Brain pericyte (primary cell): ENCODE measurements at regions not wholly inside any gene's neighbourhood (a gene's known extent, or its start where the extent isn't known, plus 50 kb on each side); places are given as distances from the start of the nearest gene placed in this dataset.
A peak's percentile ranks its signal among the peaks of the same experiment; 100 is the strongest.

ENCODE experiments used
- DNase-seq: peaks from one replicate; pipeline ENCODE4 v3.0.0-alpha.2; 2012; ENCODE audit warnings: low read depth, low spot score

DNA sequence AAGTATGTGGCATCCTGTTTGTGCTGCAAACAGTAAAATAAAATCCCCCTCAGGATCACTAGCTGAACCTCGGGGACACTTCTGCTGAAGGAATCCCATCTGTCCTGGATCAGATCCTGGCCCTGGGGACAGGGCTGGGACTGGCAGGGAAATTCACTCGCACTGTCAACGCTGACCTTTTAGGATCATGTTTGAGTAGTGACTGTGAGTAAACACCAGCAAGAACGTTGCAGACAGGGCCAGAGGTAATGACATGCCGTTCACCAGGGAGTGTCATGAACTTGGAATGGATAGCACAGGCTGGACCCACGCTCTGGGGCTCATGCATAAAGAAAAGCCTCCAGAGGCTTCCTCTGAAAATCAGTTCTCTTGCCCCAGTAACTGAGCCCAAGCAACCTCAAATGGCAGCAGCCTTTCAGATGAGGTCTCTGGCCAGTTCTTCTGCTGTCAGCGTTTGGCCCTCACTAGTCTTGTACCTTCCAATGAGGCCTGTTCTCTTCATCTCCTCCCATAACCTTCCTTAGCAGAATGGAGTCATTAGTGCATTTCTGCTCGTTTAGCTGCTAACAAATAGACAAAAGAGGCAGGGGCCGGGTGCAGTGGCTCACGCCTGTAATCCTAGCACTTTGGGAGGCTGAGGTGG lies 51.0 kb upstream of the BARX2 start:
- DNase-seq: no peak

- DNase-seq: peak; percentile 34
These were observed 51.6 kb upstream of the BARX2 start for GRCh38 chr11:129323896-129324502.

GRCh38 chr11:129322941-129323340 lies 52.7 kb upstream of the BARX2 start:
- DNase-seq: no peak

- no peak for DNase-seq
These were observed 54.6 kb upstream of the BARX2 start for GRCh38 chr11:129321076-129321475.

DNA sequence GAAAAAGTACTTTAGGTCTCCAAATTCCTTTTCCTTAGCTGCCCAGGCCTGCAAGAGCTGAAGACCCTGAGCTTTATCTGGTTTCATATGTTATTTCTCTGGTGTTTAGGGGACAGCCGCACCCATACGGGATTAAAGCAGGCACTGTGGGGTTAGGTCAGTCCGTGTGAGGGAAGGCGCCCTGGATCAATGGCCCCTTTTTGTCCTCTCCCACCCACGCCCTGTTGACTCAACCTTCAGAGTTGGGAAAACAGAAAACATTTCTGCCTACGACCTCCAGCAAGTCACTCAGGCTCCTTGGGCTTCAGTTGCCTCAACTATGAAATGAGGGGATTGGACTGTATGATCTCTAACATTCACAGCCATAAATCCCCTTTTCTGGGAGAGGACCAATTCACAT lies 55.2 kb upstream of the BARX2 start:
- no peak for DNase-seq

DNA sequence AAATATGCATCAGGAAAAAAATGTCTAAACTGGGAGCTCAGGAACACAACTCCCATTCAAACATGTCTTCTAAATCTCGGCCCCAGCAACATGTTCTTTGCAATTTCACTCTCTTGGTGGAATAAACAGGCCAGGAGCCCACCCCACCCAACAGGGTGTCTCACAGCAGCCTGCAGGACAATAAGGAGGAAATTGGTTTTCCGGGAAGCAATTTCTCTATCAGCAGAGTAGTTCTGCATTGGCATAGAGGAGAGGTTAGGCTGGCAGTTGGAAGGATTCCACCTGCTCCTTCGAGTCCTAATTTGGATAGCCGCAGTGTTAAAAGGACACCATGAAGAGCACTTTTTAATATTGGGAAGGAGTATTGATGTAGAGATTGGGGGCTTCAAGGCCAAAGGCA lies 55.9 kb upstream of the BARX2 start:
- DNase-seq: no peak

DNA sequence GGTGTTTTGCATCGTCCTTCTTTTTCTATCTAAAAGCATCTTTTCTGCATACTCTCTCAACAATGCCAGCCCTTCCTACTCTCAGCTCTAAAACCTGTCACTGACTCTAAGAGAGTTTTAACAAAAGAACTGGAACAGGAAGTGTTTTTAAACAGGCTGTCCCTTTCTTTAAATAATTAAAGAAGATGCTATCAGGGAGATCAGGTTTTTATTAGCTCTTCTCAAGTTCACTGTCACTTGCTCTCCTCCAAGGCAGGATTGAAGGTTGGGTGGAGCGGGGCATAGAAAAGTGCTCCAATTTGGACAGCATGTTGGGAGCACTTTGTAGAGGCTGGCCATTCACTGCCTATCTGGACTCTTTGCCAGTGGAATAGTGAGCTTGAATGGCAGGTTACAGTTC lies 56.4 kb upstream of the BARX2 start:
- DNase-seq: no peak

- no peak for DNase-seq
These were observed 58.1 kb upstream of the BARX2 start for GRCh38 chr11:129317571-129317970.

GRCh38 chr11:129316781-129317180 lies 58.9 kb upstream of the BARX2 start:
- DNase-seq: no peak

DNA sequence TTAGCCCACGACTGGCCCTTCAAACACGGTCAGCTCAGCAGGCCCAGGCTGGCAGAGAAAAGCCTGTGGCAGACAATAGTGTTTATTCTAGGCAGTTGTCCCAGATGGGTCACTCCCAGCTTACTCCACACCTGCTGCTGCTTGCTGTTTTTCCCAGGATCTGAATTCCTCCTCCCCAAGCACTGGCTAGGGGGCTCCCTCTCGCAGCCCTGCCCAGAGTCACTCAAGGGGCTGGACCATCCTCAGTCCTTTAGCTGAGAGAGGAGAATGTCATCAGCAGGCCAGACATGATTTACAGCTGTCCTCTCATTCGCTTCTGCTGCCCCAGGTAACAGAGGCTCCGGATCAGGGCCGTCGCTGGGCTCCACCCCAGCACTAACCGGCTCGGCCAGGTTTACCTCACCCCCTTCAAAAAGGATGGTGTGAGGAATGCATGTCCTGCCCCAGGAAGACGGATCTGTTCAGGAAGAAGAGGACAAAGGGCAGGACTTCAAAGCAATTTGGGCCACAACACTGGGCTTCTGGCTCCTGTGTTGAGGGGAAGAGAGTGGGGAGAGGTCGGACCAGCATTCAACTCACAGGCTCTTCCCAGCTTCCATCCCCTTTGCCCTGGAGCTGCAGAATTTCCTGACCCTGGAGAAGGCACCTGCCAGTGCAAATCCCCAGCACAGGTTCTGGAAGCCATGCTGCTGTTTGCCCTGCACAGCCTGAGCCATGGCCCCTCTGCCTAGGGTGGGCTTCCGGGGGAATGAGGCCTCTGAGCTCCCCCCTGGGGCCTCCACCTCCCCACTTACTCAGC lies 59.7 kb upstream of the BARX2 start:
- DNase-seq: no peak

- no peak for DNase-seq
These were observed 61.3 kb upstream of the BARX2 start for GRCh38 chr11:129314371-129314770.

- DNase-seq: no peak
These were observed 61.9 kb upstream of the BARX2 start for GRCh38 chr11:129313541-129314297.

- no peak for DNase-seq
These were observed 62.7 kb upstream of the BARX2 start for GRCh38 chr11:129312730-129313503.

DNA sequence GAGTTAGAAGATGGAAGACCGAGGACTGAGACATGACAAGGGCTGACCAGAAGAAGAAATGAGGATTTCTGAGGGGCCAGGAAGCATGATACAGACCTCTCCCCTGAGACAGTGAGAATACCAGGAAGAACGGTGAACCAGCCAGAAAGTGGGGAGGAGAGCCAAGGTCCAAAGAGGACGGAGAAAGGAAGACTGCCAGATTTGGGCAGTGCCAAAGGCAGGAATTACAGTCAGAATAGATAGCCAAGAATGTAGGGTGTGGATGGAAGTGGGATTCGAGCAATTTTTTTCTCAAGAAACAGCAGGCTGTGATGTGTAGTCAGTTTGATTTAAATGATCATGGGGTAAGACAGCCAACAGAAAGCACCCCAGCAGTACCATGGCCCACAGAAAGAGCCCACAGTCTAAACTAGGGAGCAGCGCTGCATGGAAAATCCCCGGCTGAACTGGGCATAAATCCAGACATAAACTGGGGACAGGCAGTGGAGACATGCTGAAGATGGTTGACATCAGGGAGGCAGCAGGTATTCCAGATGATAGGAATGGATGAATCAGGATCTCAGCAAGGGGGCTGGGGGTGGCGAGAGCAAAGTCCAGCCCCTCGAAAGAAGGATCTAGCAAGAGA lies 67.3 kb upstream of the BARX2 start:
- DNase-seq: no peak

DNA sequence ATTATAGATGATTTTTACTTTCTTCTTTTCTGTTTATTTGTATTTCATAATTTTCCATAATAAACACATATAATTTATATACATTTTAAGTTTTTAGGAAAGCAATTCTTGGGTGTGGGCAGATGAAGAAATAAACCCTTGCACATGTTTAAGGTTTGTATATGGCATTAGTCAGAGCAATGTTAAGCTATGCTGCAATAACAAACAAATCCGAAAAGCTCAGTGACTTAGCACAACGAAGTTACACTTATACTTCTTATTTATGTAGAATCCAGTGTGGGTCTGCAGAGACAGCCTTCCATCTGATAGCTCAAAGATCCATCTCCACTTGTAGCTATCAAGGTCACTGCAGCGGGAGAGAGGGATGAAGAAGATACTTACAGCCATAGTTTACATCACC lies 68.5 kb upstream of the BARX2 start:
- DNase-seq: no peak

GRCh38 chr11:129302386-129303101 lies 73.1 kb upstream of the BARX2 start:
- no peak for DNase-seq

DNA sequence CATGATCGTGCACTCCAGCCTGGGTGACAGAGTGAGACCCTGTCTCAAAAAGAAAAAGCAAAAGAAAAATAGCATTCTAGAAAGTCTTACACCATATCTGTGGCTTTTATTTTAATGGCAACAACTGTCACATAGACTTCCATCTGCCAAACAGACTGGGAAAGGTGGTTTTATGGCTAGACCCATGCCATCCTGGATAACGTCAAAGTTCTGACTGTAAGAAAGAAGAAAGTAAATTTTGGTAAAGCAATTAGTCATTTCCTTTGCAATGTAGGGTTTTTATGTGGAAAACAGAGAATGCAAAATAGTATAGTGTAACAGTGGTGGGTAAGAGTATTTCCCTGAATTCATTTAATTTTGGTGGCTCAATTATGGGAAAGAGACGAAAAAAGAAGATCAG lies 75.5 kb upstream of the BARX2 start:
- DNase-seq: no peak

DNA sequence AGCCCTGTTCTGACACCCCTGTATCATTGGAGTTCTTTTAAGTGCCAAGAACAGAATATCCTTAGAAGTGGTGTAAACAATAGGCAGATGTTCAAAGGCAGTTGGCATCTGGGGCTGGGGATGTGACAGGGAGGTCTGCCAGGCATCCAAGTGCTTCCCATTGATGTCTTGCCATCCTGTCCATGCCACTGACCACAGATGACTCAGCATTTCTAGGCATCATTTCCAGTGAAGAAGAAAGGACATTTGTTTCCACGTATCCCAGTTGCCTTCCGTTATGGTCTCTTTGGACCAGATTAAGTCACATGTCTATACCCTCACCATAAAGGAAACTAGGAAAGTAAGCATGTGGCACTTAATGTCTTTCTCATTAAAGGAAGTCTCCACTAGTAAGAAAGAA lies 76.7 kb upstream of the BARX2 start:
- no peak for DNase-seq

DNA sequence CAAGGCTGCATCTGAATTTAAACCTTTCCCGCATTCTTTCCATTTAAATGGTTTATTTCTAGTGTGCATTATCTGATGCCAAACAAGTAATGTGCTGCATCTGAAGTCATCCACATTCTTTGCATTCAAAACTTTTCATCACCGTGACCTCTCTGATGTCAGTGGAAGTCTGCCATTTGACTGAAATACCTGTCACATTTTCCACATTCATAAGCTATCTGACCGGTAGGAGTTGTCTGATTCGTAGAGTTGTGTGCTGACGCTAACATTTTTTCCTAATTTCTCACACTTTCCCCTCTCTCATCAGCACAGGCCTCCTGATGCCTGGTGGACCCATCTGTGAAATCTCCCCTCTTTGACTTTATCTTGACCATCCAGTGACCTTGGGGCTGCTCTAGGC lies 79.9 kb upstream of the BARX2 start:
- DNase-seq: no peak

DNA sequence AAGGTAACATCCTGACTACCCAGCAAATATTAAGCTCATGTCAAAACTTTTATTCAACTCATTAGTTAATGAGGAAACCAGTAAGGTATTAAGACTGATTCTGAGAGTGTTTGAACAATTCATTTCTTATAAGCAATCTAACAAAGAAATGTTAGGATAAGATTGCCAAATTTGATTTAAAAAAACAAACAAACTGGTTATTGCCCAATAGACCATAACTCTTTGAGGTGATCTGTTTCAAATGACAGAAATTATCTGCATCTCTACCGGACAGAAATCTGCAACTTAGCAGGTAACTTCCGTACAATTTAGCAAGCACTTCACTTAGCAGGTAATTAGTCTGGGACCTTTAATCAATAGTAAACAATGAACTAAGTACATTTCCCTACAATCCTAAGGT lies 82.9 kb upstream of the BARX2 start:
- no peak for DNase-seq
